ENCODE measurements at regions not wholly inside any gene's neighbourhood (a gene's known extent, or its start where the extent isn't known, plus 50 kb on each side); places are given as distances from the start of the nearest gene placed in this dataset.
"Not testable (repeated sequence)": the region's sequence is repeated elsewhere in the genome, so short reads cannot be mapped to it uniquely, and the experiment has no call there.

DNA sequence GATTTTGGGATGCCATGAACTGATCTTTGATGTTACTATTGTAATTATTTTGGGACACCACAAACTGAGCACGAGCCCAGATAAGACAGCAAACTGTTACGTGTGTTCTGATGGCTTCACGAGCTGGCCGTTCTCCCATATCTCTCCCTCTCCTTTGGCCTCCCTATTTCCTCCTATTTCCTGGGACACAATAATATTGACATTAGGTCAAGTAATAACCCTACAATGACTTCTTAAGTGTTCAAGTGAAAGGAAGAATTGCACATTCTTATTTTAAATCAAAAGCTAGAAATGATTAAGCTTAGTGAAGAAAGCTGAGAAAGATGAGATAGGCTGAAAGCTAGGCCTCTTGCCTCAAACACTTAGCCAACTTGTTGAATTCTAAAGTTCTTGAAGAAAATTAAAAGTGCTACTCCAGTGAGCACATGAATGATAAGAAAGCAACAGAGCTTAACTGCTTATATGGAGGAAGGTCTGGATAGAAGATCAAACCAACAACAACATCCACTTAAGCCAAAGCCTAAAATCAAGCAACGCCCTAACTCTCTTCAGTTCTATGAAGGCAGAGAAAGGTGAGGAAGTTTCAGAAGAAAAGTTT is 247.1 kb downstream of the LRRC70 start:
- DNase-seq: no peak

DNA sequence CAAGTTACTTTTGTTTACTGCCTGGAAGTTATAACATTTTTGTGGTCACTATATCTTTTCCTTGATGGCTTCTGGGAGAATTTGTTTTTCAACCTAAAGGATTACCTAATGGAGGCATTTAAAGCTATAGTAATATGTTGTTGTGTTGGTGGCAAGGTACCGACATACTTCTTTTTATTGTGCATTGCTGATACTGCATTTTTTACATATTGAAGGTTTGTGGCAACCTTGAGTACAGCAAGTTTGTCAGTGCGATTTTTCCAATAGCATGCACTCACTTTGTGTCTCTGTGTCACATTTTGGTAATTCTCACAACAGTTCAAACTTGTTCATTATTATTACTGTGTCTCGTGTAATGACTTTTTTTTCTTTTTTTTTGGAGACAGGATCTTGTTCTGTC is 246.3 kb downstream of the LRRC70 start:
- no peak for DNase-seq

DNA sequence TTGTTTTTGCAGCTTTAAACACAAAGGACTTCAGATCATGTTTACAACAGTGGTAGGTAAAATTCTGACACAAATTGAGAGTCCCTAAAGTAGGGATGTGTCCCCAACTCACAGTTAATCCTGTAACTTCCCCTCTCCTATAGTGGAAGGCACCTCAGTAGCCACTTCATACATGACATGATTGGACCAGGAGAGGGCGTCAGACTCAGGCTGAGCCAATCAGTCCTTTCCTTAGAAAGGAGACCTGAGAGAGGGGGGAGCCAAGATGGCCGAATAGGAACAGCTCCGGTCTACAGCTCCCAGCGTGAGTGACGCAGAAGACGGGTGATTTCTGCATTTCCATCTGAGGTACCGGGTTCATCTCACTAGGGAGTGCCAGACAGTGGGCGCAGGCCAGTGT is 238.4 kb downstream of the LRRC70 start:
- DNase-seq: not testable (repeated sequence)

DNA sequence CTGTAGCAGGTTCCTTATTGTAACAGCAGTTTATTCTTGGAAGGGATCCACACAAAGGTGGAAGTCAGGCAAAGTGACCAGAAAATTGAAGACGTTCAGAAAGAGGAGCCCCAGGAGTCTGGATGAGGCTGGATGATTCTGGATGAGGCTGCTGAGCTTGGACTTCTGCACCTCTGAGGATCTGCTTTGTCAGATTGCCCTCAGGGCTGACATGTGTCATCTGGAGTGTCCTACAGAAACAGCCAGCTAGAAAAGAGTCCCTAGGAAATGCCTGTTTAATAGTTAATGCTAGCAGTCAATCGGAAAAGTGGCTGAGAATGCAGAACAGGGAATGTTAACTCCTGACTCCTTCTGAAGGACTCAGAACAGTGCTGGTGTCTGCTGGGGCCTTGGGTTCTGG is 236.4 kb downstream of the LRRC70 start:
- no peak for DNase-seq

DNA sequence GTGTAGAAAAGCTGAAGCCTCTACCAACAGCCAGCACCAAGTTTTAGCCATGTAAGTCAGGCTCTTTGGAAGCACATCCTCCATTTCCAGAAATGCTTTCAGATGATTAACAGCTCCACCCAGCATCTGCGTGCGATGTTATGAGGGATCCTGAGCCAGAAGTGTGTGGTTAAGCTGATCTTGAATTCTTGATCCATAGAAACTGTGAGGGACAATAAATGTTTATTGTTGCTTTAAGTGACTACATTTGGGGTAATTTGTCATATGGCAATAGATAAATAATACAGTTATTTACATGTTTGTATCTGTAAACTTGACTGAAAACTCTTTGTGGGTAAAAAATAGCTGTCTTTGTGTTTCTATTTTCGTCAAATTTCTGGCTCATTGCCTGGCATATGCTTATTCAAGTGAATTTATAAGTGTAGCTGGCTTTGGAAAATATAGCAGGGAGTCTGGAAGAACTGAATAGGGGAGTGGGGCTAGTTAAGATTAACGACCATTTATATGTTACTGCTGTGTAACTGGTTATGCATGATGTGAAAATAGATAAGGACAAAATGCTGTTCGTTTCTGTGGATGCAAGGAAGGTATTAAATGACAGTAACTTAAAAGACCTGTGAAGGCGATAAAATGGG is 234.1 kb downstream of the LRRC70 start:
- DNase-seq: no peak

DNA sequence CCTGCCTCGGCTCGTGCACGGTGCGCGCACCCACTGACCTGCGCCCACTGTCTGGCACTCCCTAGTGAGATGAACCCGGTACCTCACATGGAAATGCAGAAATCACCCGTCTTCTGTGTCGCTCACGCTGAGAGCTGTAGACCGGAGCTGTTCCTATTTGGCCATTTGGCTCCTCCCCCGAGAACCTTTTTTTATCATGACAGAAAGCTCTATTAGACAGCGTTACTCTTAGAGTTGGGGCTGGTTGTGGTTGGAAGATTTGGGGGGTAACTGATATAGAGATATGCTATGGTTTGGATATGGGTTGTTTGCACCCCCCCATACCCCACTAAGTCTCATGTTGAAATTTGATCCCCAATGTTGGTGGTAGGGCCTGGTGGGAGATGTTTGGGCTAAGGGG is 226.2 kb downstream of the LRRC70 start:
- DNase-seq: not testable (repeated sequence)

DNA sequence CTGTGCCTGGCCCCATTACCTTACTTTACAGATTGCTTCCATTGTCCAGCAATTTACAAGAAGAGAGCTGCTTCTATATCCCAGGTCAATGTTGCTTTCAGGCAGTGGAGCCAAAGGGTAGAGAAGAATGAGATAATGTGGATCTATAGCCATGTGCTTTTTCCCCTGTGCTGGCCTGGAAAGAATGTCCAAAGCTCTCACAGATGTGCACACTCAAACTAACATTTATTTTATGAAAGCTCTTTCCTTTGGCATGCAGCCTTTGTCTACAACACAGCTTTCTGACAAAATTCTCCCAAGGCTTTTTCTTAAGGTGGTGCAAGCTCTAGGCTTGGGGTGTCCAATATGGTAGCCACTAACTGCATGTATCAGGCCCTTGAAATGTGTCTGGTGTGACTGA is 217.3 kb downstream of the LRRC70 start:
- no peak for DNase-seq

DNA sequence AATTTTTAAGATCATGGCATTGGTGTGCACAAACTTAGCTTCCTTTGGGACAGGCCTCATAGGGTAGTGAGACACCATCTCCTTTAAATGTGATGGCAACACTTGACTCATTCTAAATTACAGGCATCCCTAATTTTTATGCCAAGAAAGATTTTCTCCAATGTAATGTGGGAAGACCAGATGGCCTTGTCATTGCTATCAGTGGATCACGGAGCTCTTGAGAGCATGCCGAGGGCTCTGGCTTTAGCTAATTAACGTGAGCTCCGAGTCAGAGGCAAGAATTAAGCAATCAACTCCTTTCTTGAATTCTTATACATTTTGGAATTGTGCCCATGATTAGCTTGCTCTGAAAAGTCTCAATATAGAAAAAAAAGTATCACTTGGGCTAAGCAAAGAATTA is 215.8 kb downstream of the LRRC70 start:
- DNase-seq: no peak

DNA sequence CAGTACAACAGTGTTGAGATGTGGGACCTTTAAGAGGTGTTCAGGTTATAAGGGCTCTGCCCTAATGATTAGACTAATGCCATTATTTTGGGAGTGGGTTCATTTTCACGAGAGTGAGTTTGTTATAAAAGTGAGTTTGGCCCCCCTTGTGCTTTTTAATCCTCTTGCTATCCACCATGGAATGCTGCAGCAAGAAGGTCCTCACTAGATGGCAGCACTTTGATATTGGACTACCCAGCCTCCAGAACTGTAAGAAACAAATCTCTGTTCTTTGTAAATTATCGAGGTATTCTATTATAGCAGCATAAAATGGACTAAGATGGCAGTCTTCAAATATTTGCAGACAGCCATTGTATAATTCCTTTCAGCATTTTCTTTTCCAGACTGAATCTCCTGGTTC is 212.4 kb downstream of the LRRC70 start:
- no peak for DNase-seq

DNA sequence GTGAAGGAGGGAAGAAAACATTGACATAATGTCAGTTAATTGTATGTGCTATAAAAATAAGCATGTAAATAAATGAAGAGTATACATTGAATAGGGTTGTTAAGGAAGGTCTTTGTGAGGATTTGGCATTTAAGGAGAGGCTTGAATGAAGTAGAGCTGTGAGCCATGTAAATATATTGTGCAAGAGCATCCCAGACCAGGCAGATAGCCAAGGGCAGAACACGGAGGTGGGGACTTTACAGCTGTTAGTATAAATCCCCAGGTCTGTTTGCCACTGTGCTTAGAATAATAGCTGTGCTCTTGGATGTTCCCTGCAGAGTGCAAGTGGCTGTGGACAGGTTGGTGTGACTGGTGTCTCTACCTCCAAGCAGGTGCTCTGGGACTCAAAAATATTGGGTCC is 211.7 kb downstream of the LRRC70 start:
- peak; percentile 6 for DNase-seq

DNA sequence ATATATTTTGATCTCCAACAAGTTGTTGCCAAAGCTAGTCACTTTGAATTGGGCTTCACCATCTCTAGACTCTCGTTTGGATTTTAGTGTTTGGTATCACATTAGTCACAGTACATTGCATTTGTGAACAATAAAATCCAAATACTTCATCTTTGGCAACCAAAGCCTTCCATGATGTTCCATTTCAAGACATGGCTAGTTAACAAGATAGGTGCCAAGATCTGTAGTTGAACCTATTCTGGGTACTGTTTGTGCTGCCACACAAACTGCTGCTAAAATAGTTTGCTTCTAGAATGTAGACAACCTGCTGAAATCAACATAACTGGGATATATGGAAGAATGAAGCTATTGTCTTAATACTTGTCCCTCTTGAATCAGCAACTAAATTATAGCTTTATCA is 207.5 kb downstream of the LRRC70 start:
- DNase-seq: no peak

DNA sequence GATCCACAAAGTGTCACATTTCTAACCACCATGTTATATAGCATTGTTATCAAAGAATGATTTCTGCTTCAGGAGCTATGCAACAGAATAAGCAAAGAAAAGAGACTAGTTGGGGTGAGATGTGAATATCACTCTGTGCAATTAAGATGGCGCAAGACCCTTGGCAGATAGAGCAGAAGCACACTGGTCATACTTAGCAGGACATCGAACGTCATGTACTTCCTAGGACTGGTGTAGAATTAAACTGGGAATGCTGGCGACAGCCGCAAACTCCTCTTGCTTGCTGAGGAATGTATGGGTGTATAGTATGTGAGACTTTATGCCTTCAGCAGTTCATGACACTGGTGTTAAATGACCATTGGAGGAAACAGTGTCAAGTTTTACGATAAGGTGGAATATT is 207.0 kb downstream of the LRRC70 start:
- DNase-seq: no peak

DNA sequence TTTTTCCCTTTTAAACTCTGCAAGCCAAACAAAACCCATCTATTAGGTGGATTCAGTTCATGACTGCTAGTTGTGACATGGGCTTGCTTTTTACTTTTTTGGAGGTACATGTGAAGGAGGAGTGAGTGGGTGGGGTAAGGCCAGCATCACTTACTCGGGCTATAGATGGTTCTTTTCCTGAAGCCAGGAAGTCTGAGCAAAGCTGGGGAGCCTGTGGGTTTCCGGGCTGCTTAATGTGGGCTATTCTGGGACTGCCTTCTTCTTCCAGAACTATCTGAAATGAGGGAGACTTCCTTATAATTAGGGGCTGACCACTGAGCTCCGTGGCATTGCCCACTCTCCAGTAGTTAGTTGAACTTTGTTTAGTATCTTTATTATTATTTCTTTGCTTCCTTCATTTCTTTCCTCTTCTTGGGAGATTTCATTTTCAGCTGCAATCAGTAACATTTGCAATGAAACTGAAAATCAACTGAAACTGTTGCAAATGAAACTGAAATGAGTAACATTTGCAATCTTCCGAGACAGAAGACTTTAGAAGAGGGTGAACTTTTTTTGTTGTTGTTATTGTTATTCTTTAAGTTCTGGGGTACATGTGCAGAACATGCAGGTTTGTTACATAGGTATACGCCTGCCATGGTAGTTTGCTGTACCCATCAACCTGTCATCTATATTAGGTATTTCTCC is 204.9 kb downstream of the LRRC70 start:
- DNase-seq: no peak

DNA sequence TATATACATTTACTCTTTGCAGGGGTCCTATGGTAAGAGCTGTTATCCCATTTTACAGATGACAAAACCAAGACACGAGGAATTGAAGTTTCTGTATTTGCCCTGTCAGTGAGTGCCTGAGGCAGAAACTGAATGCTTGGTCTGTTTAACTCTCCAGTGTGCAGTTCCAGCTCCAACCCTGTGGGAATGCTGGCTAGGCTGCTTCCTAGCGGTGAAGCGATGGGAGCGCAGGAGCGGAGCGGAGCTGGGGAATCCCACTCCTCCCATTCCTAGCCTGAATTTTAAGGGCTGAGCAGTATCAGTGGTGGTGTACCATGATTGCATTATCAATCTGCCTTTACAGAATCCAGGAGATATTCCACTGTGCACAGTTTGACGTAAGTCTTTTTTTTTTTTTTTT is 202.3 kb downstream of the LRRC70 start:
- DNase-seq: no peak

DNA sequence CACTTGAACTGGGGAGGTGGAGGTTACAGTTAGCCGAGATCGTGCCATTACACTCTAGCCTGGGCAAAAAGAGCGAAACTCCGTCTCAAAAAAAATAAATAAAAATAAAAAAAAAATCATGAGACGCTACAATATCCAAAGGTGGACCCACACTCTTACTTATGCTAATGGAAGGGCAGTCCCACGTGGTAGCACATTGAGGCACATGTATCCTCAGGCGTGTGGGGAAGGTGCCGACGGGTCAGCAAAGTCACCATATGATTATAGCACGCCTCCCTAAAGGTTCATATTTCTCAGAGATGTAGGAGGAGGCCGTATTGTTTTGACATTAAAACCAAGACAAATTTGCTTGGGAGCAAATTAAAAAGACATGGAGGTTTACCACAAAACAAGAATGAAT is 201.6 kb downstream of the LRRC70 start:
- no peak for DNase-seq

DNA sequence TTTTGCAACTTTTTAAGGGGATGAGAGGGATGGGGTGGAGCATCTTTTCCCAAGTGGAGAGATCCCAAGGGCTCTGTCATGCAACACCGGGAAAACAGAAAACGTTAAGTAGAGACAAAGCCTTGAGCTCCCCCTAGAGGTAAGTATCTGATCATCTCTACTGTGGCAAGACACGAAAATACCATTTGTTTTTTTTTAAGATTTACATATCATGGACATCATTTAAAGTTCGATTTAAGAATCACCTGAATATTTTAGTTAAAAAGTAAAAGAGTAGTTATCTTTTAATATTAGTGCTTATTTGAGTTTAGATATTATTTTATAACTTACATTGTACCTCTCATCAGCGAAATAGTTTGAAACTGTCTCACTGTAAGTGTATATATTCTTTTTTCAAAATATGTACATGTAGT is 200.4 kb downstream of the LRRC70 start:
- peak; percentile 23 for DNase-seq

DNA sequence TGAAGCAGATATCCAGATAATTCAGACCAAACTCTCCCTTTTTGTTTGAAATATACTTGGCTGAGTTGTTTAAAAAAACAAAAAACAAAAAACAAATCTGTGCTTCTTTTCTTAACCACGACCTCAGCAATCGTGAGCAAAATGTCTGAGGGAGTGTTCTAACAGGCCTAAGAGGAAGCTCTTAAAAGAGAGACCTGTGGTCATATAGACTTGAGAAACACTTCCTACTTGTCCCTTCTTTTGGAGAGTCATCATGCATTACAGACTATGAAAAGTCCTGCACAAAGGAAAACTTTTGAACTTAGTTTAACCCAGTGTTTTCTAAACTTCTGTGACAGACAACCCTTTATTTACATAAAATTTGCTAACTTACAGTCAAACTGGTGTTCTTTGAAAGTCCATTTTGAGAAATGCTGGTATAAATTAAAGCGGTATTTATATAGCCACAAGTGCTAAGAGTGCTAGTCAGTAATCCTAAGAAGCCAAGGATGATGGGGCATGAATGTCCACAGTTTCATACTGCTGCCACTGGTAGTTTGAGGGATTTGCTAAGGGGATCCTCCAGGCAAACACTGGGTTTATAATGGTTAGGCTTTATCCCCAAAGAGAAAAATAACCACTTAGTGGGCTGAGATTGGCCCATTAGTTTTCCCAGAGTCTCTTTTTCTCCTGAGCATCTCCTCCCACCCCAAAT is 199.8 kb downstream of the LRRC70 start:
- DNase-seq: no peak

DNA sequence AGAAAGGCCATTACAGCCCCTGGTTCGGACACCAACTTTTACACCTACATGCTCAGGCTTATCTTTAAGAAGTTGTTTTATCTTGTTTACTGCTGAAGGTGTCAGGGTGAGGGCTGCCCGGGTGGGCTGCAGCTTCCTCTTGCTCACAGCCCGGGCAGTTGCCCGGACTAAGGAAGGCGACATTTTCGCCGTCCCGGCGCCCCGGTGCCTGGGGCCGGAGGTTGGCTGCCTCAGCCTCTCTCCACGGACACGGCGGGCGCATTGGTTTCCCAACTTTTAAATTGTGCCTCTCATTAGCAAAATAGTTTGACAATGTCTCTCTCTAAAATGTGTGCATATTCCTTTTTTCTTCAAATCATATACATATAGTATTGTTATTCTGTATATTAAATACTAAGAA is 198.5 kb downstream of the LRRC70 start:
- DNase-seq: not testable (repeated sequence)

DNA sequence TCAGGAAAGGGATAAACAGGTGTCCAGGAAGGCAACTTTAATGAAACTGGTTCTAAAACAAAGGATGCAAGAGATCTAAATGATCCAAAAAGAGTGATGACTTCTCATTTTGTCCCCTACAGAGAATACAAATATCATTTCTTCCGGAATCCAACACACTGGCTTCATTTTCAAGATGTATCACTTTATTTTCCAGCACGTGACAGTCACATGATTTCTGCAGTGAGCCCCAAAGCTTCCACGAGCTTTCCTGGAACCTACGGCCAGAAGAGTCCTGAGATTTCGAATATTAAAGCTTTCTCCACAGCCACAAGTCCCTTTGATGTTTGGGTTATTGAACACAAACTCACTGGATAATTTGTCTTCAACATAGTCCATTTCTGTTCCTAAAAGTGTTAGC is 198.0 kb downstream of the LRRC70 start:
- DNase-seq: not testable (repeated sequence)

DNA sequence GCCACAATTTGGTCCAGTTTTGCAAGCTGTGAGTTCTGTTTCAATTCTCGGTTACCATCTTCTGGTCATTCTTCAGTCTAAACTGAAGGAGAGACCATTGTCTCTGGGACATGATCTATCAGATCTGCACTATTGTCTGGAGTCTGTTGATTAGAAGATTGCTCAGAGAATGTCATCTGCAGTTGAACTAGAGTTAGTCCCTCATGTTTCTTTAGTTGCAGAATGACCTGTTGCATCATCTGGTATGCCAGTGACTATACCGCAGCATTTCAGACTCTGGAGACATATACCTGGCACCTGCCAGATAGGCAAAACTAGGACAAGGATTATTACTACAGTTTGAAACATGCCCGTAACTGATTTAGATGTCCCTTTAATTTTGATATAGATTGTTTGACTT is 194.8 kb downstream of the LRRC70 start:
- no peak for DNase-seq

DNA sequence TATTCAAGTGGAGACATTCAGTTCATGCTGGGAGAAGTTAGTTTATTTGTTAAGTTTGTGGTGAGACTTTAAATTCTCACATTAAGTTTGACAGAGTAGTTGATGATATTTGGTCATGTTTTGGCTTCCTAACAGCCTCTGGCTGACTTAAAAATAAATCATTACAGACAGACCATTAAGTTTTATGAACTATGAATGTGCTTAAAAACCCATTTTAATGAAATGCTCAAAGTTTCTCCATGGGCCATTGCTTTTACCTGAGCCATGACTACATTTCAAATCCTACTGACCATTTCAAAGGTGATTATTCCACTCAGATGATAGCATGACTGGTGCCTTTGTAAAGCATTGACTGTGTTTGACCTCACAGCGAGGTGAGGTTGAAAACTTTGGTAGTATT is 192.7 kb downstream of the LRRC70 start:
- DNase-seq: no peak

DNA sequence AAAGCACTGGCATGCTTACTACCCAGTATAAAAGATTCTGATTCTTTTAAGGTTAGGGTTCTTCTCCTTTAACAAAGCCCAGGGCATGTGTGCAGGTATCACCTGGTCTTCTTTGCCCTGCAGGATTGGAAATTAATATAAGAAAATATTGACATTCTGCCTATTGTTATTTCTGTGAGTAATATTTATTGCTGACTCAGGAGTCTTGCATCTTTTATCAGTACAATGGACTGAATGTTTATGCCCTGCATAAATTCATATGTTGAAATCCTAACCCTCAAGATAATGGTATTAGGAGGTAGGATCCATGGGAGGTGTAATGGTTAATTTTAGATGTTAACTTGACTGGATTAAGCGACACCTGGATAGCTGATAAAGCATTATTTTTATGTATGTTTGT is 189.0 kb downstream of the LRRC70 start:
- no peak for DNase-seq

DNA sequence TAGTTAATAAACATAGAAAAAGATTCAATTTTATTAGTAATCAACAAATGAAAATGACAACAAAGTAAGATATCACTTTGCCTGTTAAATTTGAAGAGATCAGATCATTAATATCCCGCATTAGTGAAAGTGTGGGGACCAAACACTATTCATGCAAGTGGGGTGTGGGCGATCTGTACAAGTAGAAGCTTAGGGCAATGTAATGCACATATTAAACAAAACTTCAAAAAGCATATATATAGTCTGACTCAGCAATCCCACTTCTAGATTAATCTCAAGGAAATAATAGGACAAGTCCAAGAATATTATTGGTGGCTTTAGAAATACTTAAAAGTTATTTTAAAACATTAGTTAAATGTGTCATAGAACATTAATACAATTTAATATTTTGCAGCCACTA is 188.5 kb downstream of the LRRC70 start:
- no peak for DNase-seq

DNA sequence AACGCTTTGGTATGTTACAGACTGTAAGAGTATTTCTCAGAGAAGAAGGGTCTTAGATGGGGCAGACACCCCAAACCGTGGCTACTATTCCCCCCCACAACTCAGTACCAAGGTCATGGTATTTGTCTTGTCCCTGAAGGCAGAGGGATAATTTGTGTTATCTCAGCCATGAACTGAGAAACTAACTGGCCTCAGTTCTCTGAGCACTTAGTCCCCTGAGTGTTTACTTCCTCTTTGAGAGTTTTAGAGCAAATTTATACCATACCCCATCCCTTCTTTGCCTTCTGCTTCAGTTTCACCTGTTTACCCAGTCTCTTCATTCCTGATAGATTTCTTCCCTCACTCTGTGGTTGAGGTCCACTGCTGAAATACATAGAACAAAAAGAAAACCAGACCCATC is 183.9 kb downstream of the LRRC70 start:
- DNase-seq: no peak

Data from NCI-H1092 (cell line).